ENCODE measurements at regions not wholly inside any gene's neighbourhood (a gene's known extent, or its start where the extent isn't known, plus 50 kb on each side); places are given as distances from the start of the nearest gene placed in this dataset.

DNA sequence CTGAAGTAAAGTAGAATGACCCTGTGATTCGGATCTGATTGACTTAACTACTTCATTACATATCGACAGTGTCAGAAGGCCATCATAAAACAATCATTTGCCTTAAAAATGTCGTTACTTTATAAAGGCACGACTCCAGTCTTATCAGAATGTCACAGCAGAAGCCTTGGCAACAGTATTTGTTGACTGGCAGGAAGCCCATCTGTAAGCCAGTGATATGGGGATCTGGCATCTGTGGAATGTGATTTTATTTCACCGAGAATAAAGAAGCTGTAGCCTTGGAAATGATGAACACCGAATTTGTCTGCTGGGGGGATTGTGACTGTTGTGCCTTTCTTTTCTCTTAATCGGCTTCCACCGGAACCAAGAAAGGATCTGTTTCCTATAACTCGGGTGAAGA, 362.5 kb downstream of the TDRD3 start:
- no peak for TF ChIP-seq CTCF (conservative IDR thresholded peaks at IDR 0.05 in 1 of 2, IDR thresholded peaks at IDR 0.05 in 1 of 2; ENCODE audit: extremely low read depth in 1 of 2, insufficient read depth in 1 of 2, low read depth in 1 of 2, low read length in 2 of 2)
- TF ChIP-seq EZH2 (IDR thresholded peaks at IDR 0.05; ENCODE audit: borderline replicate concordance, low read length), result no peak

Data from mammary epithelial cell (primary cell).